ENCODE measurements at regions not wholly inside any gene's neighbourhood (a gene's known extent, or its start where the extent isn't known, plus 50 kb on each side); places are given as distances from the start of the nearest gene placed in this dataset.

DNA sequence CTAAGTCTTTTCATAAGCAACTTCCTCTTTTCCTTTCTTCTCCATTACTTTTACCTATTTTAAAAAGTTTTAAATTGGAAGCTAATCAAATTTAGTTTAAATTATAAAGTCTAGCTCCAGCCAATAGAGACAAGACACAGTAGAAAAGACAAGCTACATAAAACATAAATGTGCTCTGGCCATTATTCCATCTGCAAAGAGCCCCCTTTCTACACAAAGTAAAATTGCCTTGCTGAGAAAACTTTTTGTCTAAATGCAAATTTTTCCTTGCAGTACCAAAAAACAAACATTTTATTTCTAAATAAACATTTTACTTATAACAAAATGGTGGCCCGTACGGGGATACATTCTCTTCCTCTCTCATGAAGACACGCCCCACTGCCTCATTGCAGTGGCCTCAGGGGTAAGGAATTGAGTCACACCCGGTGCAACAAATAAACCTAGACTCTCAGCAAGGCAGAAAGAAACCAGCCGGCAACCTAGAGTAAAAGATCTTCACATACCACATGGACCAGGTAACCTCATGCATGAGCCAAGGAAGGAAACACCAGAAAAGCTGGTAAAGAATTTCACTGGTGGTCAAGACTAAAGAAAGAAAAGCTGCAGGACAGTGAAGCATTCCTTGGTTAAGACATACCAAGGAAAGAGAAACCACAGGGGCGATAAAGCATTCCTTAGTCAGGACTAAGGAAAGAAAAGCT is 71.6 kb upstream of the ZNF746 start (continued):
- no peak for TF ChIP-seq SAP30 (IDR thresholded peaks at IDR 0.05; ENCODE audit: insufficient read depth, insufficient replicate concordance, low read length)
- TF ChIP-seq POU5F1 (IDR thresholded peaks at IDR 0.05; ENCODE audit: low read depth, low read length): 0 out of 2 replicates have a peak, but pooled peaks have one; percentile 16
- TF ChIP-seq EGR1 (IDR thresholded peaks at IDR 0.05; ENCODE audit: borderline replicate concordance, low read depth, low read length): no peak
- peak; percentile 55 to 76; a peak in 2 of 4 replicates for TF ChIP-seq HDAC2 (IDR thresholded peaks at IDR 0.05; ENCODE audit: borderline replicate concordance in 1 of 2, low read depth in 2 of 2, low read length in 2 of 2)
- TF ChIP-seq TBP (IDR thresholded peaks at IDR 0.05; ENCODE audit: low read depth, low read length): peak; percentile 11; the same call in 1 of the 2 replicates
- peak; percentile 86 for TF ChIP-seq TEAD4 (IDR thresholded peaks at IDR 0.05; ENCODE audit: low read depth, low read length)

All from H1 (cell line).